PC-3 (cell line): ENCODE measurements at regions not wholly inside any gene's neighbourhood (a gene's known extent, or its start where the extent isn't known, plus 50 kb on each side); places are given as distances from the start of the nearest gene placed in this dataset.

ENCODE experiments used
- EZH2 ChIP-seq: fragments of 300-600 bp; sonication (generic); IDR thresholded peaks from one replicate; pipeline ENCODE4 v1.6.1; 2017; ENCODE audit warnings: antibody characterized with exemption, mild to moderate bottlenecking, low read length; ENCODE audit not compliant: unreplicated experiment
- EZH2phosphoT487 ChIP-seq: fragments of 300-600 bp; sonication (generic); IDR thresholded peaks from 2 replicates; pipeline ENCODE4 v1.6.1; 2018; ENCODE audit warnings: mild to moderate bottlenecking, antibody characterized with exemption, low read length, borderline replicate concordance
- TF ChIP-seq, protein P1 (sequence below): fragments of 300-600 bp; sonication (generic); conservative IDR thresholded peaks from 2 replicates; pipeline ENCODE4 v1.5.1; 2017; ENCODE audit warnings: antibody characterized with exemption, low read depth, mild to moderate bottlenecking, low read length

- TF ChIP-seq, protein P1, sequence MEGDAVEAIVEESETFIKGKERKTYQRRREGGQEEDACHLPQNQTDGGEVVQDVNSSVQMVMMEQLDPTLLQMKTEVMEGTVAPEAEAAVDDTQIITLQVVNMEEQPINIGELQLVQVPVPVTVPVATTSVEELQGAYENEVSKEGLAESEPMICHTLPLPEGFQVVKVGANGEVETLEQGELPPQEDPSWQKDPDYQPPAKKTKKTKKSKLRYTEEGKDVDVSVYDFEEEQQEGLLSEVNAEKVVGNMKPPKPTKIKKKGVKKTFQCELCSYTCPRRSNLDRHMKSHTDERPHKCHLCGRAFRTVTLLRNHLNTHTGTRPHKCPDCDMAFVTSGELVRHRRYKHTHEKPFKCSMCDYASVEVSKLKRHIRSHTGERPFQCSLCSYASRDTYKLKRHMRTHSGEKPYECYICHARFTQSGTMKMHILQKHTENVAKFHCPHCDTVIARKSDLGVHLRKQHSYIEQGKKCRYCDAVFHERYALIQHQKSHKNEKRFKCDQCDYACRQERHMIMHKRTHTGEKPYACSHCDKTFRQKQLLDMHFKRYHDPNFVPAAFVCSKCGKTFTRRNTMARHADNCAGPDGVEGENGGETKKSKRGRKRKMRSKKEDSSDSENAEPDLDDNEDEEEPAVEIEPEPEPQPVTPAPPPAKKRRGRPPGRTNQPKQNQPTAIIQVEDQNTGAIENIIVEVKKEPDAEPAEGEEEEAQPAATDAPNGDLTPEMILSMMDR = no peak
- TF ChIP-seq EZH2 = no peak
- TF ChIP-seq EZH2phosphoT487 = no peak
Observed at GRCh38 chr18:4573735-4574134, 118.6 kb upstream of the DLGAP1 start.
